Bronchial epithelial cell (primary cell): ENCODE measurements at regions not wholly inside any gene's neighbourhood (a gene's known extent, or its start where the extent isn't known, plus 50 kb on each side); places are given as distances from the start of the nearest gene placed in this dataset.
"Not testable (repeated sequence)": the region's sequence is repeated elsewhere in the genome, so short reads cannot be mapped to it uniquely, and the experiment has no call there.

Source experiments
- DNase-seq: peaks from one replicate; pipeline ENCODE4 v3.0.0-alpha.2; 2010; ENCODE audit warnings: low read depth
- FAIRE-seq: peaks from 2 replicates; lab custom pipeline; 2011; peaks lifted over from hg19 to GRCh38; lab: Jason Lieb, UNC
- H3K27me3 ChIP-seq: 2 replicates; pipeline ENCODE4 v1.5.1; 2011; ENCODE audit warnings: low read length; ENCODE audit not compliant: control insufficient read depth, insufficient read depth
- H3K36me3 ChIP-seq: 2 replicates; pipeline ENCODE4 v1.5.1; 2011; ENCODE audit warnings: low read length; ENCODE audit not compliant: control insufficient read depth, insufficient read depth
- H3K4me3 ChIP-seq: 2 replicates; pipeline ENCODE4 v1.5.1; 2011; ENCODE audit warnings: mild to moderate bottlenecking, low read depth, low read length, control low read depth
- CTCF ChIP-seq: IDR thresholded peaks from 2 replicates; pipeline ENCODE4 v1.5.1; 2011; ENCODE audit warnings: mild to moderate bottlenecking, moderate library complexity, low read length, control low read depth, inconsistent platforms; ENCODE audit not compliant: insufficient read depth, severe bottlenecking

- H3K4me3 ChIP-seq = no peak overlapping the region
- no peak for FAIRE-seq
- no peaks in the 10 kb centered on the region for H3K36me3 ChIP-seq
- H3K27me3 ChIP-seq = no peaks in the 10 kb centered on the region
- no peak for TF ChIP-seq CTCF
- no peak for DNase-seq
Measured at GRCh38 chr1:222377428-222378088, 170.3 kb downstream of the HHIPL2 start.

- not testable (repeated sequence) for DNase-seq, H3K4me3 ChIP-seq, H3K36me3 ChIP-seq, FAIRE-seq, H3K27me3 ChIP-seq
Measured at GRCh38 chr1:222376791-222377190, 171.1 kb downstream of the HHIPL2 start.

- Histone ChIP-seq H3K27me3 (no peaks in the 10 kb centered on the region), H3K4me3 (no peak overlapping the region), H3K36me3 (no peaks in the 10 kb centered on the region)
- no peak for DNase-seq
- no peak for TF ChIP-seq CTCF
- no peak for FAIRE-seq
Measured at GRCh38 chr1:222375701-222376100, 172.2 kb downstream of the HHIPL2 start.

GRCh38 chr1:222373831-222374602 lies 173.9 kb downstream of the HHIPL2 start:
- Histone ChIP-seq H3K36me3 (no peaks in the 10 kb centered on the region), H3K27me3 (no peaks in the 10 kb centered on the region), H3K4me3 (no peak overlapping the region)
- FAIRE-seq (no peak), DNase-seq (no peak)
- no peak for TF ChIP-seq CTCF

GRCh38 chr1:222373216-222373615 lies 174.7 kb downstream of the HHIPL2 start:
- no peak overlapping the region for H3K4me3 ChIP-seq
- FAIRE-seq = no peak
- TF ChIP-seq CTCF = no peak
- no peaks in the 10 kb centered on the region for H3K36me3 ChIP-seq
- no peak for DNase-seq
- H3K27me3 ChIP-seq = no peaks in the 10 kb centered on the region

- no peak for TF ChIP-seq CTCF
- no peak overlapping the region for H3K4me3 ChIP-seq
- no peaks in the 10 kb centered on the region for H3K36me3 ChIP-seq
- no peak for DNase-seq
- no peaks in the 10 kb centered on the region for H3K27me3 ChIP-seq
- FAIRE-seq = no peak
Measured at GRCh38 chr1:222372221-222372620, 175.7 kb downstream of the HHIPL2 start.
